Suprapubic skin (tissue), 3 donors: ENCODE measurements at regions not wholly inside any gene's neighbourhood (a gene's known extent, or its start where the extent isn't known, plus 50 kb on each side); places are given as distances from the start of the nearest gene placed in this dataset.

Experiments used
- CTCF ChIP-seq, 2 donors: fragments of 200-600 bp in 1 of 2; fragments of 450-650 bp in 1 of 2; sonication (generic) in 1 of 2; IDR thresholded peaks; one replicate each; pipeline ENCODE4 v1.5.1; 2016 to 2019; ENCODE audit warnings: antibody characterized with exemption in 2 of 2, mild to moderate bottlenecking in 1 of 2, moderate library complexity in 1 of 2
- POLR2A ChIP-seq, 2 donors: fragments of 450-650 bp; IDR thresholded peaks; one replicate each; pipeline ENCODE4 v1.6.1; 2017; ENCODE audit warnings: antibody characterized with exemption in 2 of 2, mild to moderate bottlenecking in 2 of 2, moderate library complexity in 2 of 2

GRCh38 chr13:34637138-34637537 is 304.9 kb upstream of the NBEA start:
- TF ChIP-seq POLR2A (IDR thresholded peaks at IDR 0.05) (no peak), CTCF (IDR thresholded peaks at IDR 0.05) (no peak)
